Hepatic stellate cell (primary cell): ENCODE measurements at regions not wholly inside any gene's neighbourhood (a gene's known extent, or its start where the extent isn't known, plus 50 kb on each side); places are given as distances from the start of the nearest gene placed in this dataset.
"Not testable (repeated sequence)": the region's sequence is repeated elsewhere in the genome, so short reads cannot be mapped to it uniquely, and the experiment has no call there.

Experiments used
- DNase-seq: peaks from one replicate; pipeline ENCODE4 v3.0.0; 2011; ENCODE audit warnings: low spot score

DNA sequence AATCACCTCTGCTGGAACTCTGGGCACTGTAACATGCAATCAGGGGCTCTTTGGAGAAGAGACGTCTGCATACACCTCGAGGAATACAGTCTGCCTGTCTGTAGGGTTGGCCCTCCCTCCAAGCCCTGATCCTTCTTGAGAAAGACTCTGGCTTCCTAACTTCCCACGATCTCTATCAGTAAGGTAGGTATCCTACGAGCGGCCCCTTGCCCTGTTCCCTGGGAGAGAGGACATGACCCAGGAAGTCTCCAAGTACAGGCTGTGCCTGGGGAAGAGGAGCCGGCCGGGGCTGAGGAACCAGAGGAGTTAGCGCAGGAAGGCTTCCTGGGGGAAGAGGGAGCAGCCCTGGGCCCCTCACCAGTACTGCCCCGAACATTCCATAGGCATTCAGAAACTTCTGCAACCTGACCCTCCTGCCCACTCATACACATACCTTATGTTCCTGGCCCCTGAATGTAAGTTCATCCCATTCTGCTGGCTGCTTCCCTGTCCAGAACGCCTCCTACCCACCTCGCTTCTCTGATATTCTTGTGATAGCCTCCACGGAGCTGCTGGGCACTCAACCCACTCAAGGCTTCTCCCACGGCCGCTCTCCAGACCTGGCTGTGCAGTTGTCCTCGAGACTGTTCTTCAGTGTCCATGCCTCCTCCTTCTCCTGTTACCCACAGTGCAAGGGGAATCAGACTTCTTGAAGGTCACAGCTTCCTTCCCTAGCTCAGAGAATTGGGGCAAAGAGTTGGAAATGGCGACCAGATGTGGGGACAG is 116.1 kb downstream of the CYP26B1 start:
- no peak for DNase-seq

DNA sequence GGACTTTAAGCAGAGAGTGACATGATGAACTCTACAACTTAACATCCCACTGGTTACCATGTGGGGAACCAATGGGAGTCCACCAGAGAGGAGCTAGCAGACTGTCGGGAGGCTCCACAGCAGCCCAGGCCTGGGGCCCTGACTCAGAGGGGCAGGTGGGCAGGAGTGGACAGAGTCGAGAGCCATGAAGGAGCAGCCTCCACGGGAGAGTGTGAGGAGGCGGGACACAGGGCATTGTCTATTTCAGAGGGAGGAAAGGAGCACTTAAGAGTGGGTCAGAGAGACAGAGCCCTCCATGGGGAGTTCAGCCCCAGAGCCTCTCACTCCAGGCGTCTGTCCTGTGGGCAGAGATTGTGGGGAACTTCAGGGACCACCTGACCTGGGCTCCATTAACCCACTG is 118.7 kb downstream of the CYP26B1 start:
- DNase-seq: no peak

DNA sequence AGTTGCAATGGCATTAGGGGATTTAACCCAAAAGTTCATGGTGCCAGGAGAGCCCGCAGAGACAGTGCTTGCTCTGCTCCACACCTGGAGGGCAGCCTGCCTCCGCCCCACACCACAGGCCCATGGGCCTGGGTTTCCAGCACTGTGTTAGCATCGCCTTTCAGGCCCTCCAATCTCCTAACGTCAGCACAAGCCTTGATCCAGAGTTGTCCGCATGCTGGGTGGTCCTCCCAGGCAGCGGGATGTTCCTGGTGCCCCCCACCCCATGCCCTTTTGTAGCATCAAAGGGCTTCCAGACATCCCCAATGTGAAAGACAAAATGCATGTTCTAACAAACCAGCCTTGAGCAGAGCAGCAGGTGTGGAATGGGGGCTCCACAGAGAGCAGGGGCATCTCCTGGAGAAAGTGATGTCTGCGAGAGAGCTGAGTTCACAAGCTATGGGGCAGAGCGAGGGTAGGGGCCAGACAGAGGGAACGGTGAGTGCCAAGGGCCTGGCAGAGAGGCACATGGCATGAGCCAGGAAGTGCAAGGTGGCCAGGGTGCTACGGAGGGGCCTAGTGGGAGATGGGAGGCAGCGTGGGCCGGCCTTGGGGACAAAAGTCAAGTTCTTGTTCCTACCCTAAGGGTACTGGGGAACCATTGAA is 119.2 kb downstream of the CYP26B1 start:
- DNase-seq: no peak

DNA sequence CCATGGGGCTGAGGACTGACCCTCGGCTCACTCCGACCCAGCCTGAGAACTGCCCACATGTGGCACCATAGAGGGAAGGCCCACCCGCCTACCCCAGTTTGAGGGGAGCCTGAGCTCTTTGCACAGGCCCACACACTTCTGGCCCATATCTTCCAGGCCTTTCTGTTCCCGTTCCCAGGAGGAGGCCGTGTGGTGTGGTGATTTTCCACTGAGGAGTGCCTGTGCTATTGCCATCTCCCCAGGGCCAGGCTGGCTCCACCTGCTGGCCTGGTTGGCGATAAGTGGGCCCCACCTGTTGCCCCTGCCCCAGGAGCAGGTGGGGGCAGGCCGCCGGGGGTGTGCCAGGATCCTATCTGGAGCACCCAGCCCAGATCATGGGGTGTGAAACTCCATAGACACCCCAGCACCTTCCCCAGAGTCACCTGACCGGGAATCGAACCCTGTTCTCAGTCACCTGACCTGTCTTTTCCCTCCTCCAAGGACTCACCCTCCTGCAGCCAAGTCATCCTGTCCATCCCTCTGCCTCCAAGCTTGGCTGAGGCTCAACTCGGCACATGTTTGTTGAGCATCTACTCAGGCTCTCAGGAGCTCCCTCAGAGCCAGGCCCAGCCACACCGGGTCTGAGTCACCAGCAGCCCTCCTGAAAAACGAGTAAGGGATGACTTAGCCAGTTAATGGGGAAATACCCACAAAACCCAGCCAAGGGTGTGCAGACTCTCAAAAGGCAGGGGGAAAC is 120.1 kb downstream of the CYP26B1 start:
- no peak for DNase-seq

DNA sequence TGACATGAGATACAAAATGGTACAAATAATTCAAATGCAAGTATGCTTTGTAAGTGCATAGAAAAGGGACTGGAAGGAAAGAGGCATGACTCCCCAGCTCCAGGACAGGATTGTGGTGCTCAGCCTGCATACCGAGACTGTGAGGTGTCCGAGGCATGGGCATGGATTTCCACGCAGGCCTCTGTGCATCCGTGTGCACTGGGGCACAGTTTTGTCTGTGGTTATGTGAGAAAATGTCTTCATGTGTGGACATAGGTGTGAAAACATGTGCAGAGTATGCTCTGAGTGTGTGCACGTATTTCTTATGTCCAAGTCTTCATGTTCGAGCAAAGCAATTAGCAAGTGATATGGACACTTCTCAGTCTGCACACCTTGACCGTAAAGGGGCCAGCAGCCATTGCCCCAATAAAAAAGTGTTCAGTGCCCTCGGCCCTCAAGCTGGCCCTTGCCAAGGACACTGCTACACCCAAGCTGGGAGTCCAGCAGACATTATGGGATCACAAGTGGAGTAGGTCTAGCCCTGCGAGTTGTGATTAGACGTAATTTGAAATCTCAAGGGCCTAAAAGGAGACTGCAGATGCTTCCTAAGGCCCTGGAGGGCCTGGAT is 120.7 kb downstream of the CYP26B1 start:
- no peak for DNase-seq

DNA sequence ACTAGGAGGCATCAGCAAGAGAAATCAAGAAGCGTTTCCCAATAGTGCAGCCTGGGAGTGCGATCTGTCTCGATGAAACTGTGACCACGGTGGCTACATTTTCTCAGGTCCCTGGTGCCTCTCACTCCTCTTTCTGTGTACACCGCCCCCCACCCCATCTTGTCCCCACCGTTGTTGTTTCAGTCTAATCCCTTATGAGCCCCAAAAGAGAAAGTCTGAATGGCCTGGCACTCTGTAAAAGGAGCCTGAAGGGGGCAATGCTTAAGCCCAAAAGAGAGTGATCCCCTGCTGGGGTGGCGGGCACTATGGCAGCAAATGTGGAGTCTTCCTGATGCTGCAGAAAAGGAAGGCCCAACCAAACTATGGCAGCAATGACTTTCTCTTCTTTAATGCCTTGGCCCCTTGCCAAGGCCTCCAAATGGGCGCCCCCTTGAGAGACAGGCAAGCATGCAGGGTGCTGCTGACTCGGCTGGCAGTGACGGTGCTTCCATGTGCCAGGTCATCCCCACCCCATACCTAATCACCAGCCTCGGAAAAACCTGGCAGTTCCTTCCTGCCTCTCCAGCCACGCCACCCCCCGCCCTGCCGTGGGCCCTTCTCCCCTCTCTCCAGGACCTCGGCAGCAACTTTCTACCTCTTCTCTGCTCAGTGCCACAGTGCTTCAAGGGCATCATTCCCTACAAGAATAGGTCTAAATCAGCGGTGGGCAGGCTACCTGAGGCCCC is 123.0 kb downstream of the CYP26B1 start:
- DNase-seq: no peak

DNA sequence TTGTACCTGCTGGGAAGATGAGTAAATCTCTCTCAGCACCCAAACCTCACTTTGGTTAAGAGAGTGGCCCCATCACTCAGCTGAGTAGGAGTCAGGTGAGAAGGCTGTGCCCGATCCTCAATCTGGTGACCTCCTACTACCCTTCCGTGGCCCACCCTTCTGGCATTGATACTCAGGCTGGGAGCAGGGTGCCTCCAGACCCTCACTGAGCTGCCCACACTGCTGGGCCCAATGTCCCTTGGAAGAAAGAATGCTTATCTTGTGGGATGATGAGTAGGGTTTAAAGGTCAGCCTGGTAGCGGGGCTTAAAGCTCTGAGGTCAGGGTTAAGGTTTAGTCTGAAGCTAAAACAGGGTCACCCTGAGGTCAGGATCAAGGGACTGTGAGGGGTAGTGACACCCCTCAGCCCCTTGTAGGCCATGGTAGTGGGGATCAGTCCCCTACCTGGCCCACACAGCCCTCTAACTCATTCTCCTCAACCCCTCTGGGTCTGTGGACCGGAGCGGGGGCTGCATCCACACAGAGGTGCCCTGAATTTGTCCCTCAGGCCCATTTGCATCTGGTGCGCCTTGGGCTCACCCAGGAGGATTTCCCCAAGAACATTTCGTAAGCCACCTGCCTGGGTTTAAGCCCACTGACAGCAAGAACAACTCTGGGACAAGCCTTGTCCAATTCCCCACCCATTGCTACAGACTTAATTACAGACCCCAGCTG is 123.8 kb downstream of the CYP26B1 start:
- no peak for DNase-seq

DNA sequence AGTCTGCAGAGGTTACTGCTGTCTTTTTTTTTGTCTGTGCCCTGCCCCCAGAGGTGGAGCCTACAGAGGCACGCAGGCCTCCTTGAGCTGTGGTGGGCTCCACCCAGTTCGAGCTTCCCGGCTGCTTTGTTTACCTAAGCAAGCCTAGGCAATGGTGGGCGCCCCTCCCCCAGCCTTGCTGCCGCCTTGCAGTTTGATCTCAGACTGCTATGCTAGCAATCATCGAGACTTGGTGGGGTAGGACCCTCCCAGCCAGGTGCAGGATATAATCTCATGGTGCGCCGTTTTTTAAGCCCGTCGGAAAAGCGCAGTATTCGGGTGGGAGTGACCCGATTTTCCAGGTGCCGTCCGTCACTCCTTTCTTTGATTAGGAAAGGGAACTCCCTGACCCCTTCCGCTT is 126.3 kb downstream of the CYP26B1 start:
- DNase-seq: not testable (repeated sequence)

DNA sequence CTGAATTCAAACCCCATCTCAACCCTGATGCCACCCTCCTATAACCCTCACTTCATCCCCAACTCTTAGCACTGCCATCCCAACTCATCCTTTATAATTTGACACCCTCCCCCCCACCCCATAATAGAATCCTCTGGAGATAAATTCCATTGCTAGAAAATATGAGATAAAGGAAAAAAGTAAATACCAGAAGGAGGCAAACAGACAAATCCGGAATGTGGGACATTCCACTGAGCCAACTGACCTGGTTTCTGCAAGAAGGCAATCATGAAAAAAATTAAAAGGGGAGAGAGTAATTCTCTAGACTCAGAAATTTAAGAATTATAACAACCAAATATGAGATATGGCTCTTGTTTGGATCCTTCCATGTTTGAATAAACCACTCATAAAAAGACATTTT is 132.4 kb downstream of the CYP26B1 start:
- DNase-seq: no peak

DNA sequence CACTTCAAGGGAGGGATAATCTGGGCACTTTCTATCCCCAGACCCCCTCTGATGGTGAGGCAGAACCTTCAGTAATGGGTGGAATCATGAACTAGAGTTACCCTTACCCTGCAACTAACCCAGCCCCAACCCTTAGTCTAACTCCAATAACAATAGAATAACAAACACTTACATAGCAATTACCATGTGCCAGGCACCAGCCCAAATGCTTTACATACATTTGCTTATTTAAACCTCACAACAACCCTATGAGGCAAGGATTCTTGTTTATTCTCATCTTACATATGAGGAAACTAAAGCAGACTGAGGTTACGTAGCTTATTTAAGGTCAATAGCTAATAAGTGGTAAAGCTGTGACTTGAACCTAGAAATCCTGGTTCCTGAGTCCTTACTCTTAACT is 132.8 kb downstream of the CYP26B1 start:
- no peak for DNase-seq

DNA sequence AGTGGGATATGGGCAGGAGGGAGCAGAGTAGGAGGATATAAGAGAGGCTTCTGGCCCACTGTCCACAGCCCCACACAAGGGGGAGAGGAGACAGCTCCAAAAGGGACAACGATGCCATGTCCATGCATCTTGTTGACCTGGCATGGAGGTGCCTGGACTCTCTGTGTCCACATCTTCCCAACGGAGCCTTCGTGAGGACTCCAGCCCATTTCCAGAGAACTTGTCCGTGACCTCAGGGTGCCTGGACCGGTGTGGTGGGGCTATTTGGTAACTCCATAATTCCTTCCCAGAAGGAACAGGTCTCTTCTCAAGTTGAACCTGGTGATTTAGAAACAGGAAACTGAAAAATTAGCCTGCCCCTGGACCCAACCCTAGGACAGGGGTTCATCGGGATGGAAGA is 133.9 kb downstream of the CYP26B1 start:
- DNase-seq: no peak

DNA sequence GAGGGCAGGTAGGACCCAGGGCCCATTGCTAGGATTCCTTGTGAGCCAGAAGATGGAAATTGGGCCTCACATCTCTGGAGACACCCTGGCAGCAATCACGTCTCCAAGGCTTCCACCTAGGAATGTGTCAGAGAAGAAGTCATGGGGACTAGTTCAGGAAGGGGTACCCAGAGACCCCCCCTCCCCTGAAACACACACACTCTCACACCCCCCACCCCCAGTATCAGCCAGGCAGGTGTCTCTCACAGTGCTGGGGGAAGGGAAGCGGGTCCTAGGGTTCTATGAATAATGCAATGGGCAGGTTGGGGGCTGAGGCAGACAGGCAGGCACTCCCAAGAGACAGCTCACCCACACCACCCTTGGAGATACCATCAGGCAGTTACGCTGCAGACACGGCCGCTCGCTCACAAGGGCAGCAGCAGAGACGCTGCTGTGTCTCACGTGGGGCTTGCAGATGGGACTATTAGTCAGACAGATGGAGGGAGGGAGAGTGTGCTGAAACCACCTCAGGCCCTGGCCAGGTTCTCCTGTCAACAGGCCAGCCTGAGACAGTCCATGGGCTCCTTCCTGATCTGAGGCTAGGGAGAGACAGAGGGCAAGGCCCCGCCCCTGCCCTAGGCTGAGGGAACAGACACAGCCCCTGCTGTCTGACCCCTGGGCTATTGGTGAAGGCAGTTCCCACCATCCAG is 134.6 kb downstream of the CYP26B1 start:
- no peak for DNase-seq

DNA sequence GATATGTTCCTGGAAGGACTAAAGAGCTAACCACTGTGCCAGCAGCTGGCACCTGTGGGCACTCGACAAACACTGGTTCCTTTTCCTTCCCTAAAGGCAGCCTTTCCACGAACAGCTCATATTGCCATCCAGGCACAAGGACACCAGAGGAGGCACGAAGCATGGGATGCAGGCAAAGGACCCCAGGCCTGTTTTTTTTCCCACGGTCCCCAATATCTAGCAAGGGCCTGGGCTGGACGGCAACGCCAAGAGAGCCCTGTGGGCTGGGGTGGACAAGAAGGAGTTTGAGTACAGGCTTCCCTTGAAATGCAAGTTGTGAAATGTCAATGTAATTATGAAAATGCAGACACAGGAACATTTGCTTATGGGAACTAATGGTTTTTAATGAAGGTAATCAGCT is 135.9 kb downstream of the CYP26B1 start:
- DNase-seq: no peak

DNA sequence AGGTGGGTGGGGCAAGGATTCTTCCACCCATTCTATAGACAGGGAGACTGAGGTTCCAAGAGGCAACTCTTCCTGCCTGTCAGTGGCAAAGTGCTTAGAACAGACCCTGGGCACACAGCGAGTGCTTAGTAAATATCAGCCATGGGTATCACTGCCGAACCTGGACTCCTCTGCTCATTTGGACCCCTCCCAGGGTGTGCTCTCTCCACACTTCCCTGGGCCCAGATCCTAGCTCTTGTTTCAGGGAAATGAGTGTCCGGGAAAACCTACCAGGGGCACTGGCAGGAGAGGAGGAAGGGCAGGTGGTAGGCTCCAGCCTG is 136.3 kb downstream of the CYP26B1 start:
- no peak for DNase-seq

DNA sequence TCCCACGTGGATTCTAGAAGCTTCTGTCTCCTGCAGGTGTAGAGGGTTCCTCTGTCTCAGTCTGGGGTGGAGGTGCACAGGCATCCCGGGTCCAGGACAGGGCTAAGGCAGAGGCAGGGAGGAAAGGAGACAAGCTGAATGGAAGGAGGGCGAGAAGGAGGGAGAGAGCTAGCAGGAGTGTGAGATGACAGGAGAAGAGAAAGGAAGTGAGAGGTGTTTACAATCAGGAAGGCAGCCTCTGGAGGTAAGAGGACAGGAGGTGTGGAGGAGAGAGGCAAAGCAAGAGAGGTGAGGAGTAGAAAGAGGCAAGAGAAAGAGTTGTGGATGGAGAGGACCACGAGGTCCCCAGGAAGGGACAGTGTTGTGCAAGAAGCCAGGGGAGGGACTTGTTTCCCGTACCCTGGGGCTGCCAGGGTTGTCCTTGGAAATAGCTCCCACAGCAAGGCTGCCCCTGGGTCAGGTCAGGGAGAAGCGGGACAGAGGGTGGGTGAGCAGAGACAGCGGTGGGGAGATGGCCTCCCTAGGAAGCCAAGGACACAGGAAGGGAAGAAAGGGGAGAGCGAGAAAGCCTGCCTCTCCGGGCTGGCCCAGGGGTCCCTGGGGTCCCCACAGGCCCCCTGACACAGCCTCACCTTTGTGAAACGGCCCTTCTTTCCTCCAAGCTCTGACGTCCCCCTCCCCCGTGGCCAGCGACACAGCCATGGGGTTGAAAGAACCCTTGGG is 136.9 kb downstream of the CYP26B1 start:
- no peak for DNase-seq

DNA sequence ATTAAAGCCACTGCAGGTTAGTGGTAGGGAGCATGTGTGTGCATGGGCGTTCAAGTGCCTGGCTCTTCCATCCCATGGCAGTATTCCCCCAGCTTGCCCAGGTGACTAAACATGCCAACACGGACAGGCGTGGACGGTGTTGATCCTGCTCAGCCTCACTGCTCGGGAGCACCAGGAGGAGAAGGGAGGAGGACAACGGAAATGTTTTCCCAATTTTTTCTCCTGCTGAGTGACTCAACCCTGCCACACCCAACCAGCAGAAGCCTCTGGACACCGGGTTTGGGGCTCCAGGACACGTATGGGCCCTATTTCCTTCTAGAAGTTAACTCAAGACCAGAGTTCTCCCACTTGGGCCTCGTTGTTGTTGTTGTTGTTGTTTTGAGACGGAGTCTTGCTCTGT is 139.1 kb downstream of the CYP26B1 start:
- DNase-seq: no peak

DNA sequence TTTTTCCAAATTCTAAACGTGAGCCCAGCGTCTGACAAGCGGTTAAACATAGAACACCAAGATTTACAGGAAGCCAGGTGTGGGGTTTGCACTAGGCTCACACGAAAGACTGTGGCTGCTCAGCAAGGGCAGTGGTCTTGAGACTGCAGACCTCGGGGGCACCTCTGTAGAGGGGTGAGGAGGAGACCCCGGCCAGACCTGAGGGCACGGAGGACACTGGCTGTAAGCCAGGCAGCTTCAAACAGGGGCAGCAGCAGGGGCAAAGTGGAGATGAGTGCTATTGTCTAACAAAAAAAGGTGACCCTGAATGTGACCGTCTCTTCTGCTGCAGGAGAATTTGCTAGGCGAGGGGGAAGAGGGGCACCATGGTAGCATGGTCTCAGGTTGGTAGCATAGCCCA is 140.3 kb downstream of the CYP26B1 start:
- DNase-seq: no peak

DNA sequence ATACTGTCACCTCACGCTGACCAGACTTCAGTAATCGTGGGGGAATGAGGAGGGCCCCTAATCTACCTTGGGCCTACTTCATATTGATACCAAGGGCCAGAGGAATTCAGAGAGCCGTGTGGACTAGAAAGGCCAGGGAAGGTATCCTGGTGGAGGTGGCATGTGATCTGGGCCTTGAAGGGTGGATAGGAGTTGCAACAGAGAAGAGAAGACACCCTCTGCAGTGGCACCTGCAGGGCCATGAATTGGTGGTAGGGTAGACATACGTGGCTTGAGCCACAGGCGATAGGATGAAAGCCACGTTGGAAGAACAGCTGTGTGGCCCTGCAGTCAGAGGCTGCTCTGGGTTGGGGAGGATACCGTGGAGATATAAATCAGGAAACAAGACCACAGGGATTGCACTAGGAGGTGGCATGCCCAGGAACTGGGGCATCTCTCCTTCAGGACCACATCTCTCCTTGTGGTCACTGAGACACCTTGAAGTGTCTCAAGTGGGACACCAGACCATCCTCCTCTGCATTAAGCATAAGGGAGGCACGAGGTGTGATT is 141.4 kb downstream of the CYP26B1 start:
- DNase-seq: no peak

DNA sequence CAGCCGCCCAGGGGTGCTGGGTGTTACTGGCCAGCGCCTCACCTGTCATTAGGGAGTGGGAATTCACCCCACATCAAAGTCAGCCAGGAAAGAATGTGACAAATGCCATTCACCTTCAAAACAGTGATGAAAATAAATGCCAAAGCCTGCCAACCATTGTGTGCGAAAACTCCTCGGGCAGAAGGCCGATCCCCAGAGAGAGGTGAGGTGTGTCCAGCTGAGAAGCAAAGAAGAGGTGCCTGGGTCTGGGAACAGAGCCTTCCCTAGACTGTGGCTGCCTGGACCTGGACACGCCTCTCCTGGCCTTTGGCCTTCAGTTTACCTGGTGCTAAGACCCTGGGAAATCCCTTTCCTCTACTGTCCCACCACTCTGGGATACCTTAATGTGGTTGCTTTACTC is 142.7 kb downstream of the CYP26B1 start:
- DNase-seq: no peak
